Globus pallidus (tissue), 1 donor: ENCODE measurements at regions not wholly inside any gene's neighbourhood (a gene's known extent, or its start where the extent isn't known, plus 50 kb on each side); places are given as distances from the start of the nearest gene placed in this dataset.
"Not testable (repeated sequence)": the region's sequence is repeated elsewhere in the genome, so short reads cannot be mapped to it uniquely, and the experiment has no call there.

ENCODE experiments used
- DNase-seq: peaks from one replicate; pipeline ENCODE4 v3.0.0-alpha.2; 2015; ENCODE audit warnings: low spot score

GRCh38 chr2:64919261-64919660, 69.9 kb upstream of the SLC1A4 start:
- no peak for DNase-seq

GRCh38 chr2:64922482-64923384, 66.5 kb upstream of the SLC1A4 start:
- DNase-seq = no peak

GRCh38 chr2:64923385-64923710, 65.9 kb upstream of the SLC1A4 start:
- no peak for DNase-seq

- no peak for DNase-seq
Measured at GRCh38 chr2:64924170-64924934, 64.8 kb upstream of the SLC1A4 start.

GRCh38 chr2:64925930-64926722, 63.1 kb upstream of the SLC1A4 start:
- DNase-seq = not testable (repeated sequence)

GRCh38 chr2:64928813-64929212, 60.4 kb upstream of the SLC1A4 start:
- DNase-seq = no peak

- DNase-seq = no peak
Measured at GRCh38 chr2:64929333-64929732, 59.9 kb upstream of the SLC1A4 start.

GRCh38 chr2:64930258-64930671, 58.9 kb upstream of the SLC1A4 start:
- no peak for DNase-seq

- no peak for DNase-seq
Measured at GRCh38 chr2:64931246-64932115, 57.7 kb upstream of the SLC1A4 start.

GRCh38 chr2:64932116-64932370, 57.2 kb upstream of the SLC1A4 start:
- no peak for DNase-seq

- no peak for DNase-seq
Measured at GRCh38 chr2:64932371-64933216, 56.6 kb upstream of the SLC1A4 start.

- no peak for DNase-seq
Measured at GRCh38 chr2:64934530-64934929, 54.7 kb upstream of the SLC1A4 start.

GRCh38 chr2:64936809-64937208, 52.4 kb upstream of the SLC1A4 start:
- no peak for DNase-seq

GRCh38 chr2:64937314-64937686, 51.9 kb upstream of the SLC1A4 start:
- DNase-seq = not testable (repeated sequence)

GRCh38 chr2:64937687-64938491, 51.3 kb upstream of the SLC1A4 start:
- no peak for DNase-seq

GRCh38 chr2:64938607-64939285, 50.5 kb upstream of the SLC1A4 start:
- DNase-seq = no peak

- DNase-seq = no peak
Measured at GRCh38 chr2:64939332-64939917, 49.8 kb upstream of the SLC1A4 start.
